SK-N-SH (cell line): ENCODE measurements at regions not wholly inside any gene's neighbourhood (a gene's known extent, or its start where the extent isn't known, plus 50 kb on each side); places are given as distances from the start of the nearest gene placed in this dataset.

Experiments
- CTCF ChIA-PET: fragments of 300-600, 350-600 bp; formaldehyde crosslinking; extraction: SDS; loops from one replicate; lab custom pipeline; 2021; lab: Yijun Ruan, JAX
- POLR2A ChIA-PET: fragments of 350-600 bp; sonication (Branson Sonifier 250); formaldehyde crosslinking; extraction: SDS; loops from one replicate; lab custom pipeline; 2020; ENCODE audit warnings: antibody characterized with exemption, inconsistent platforms; lab: Yijun Ruan, JAX
- DNase-seq: peaks from one replicate; pipeline ENCODE4 v3.0.0; 2012
- H2AFZ ChIP-seq: fragments of 200-600 bp; sonication (generic); 2 replicates; pipeline ENCODE4 v1.8.1; 2016; ENCODE audit warnings: antibody characterized with exemption, mild to moderate bottlenecking, low read depth
- H3F3A ChIP-seq: fragments of 200-600 bp; sonication (generic); replicated peaks from 2 replicates; pipeline ENCODE3; 2016; ENCODE audit warnings: antibody characterized with exemption, mild to moderate bottlenecking; ENCODE audit not compliant: insufficient read depth
- H3K27ac ChIP-seq, 2 experiments: fragments of 200-500 bp in 1 of 2; fragments of 200-600 bp in 1 of 2; sonication (Bioruptor generic) in 1 of 2; sonication (generic), shearing (Covaris generic) in 1 of 2; 2 replicates each; pipeline versions ENCODE4 v1.5.1 to v1.6.1; 2014 to 2016; ENCODE audit warnings: low read depth in 2 of 2, inconsistent platforms in 1 of 2, low read length in 1 of 2, mild to moderate bottlenecking in 1 of 2, mixed read lengths in 1 of 2
- H3K27me3 ChIP-seq: fragments of 200-600 bp; sonication (generic), shearing (Covaris generic); 2 replicates; pipeline ENCODE4 v1.6.1; 2016; ENCODE audit warnings: mixed run types; ENCODE audit not compliant: insufficient read depth
- H3K36me3 ChIP-seq, 2 experiments: fragments of 200-500 bp in 1 of 2; fragments of 200-600 bp in 1 of 2; sonication (Bioruptor generic) in 1 of 2; sonication (generic) in 1 of 2; replicated peaks in 1 of 2; 2 replicates each; pipeline versions ENCODE3 to v1.5.1; 2014 to 2016; ENCODE audit warnings: low read length in 1 of 2, mild to moderate bottlenecking in 1 of 2; ENCODE audit not compliant: insufficient read depth in 2 of 2, control insufficient read depth in 1 of 2
- H3K4me1 ChIP-seq, 2 experiments: fragments of 200-500 bp in 1 of 2; fragments of 200-600 bp in 1 of 2; sonication (Bioruptor generic) in 1 of 2; sonication (generic), shearing (Covaris generic) in 1 of 2; 2 replicates each; pipeline versions ENCODE4 v1.5.1 to v1.6.1; 2014 to 2016; ENCODE audit warnings: low read depth in 1 of 2, low read length in 1 of 2, mixed run types in 1 of 2; ENCODE audit not compliant: insufficient read depth in 2 of 2, control insufficient read depth in 1 of 2
- H3K4me2 ChIP-seq: fragments of 200-600 bp; sonication (generic), shearing (Covaris generic); 2 replicates; pipeline ENCODE4 v1.6.1; 2017; ENCODE audit warnings: mixed run types
- H3K4me3 ChIP-seq, 2 experiments: fragments of 200-500 bp in 1 of 2; fragments of 200-600 bp in 1 of 2; sonication (Bioruptor generic) in 1 of 2; sonication (generic), shearing (Covaris generic) in 1 of 2; 2 replicates each; pipeline versions ENCODE4 v1.5.1 to v1.8.1; 2014 to 2016; ENCODE audit warnings: low read depth in 2 of 2, inconsistent platforms in 1 of 2, low read length in 1 of 2, mild to moderate bottlenecking in 1 of 2, mixed read lengths in 1 of 2, moderate library complexity in 1 of 2
- H3K79me2 ChIP-seq: fragments of 200-600 bp; sonication (generic); 2 replicates; pipeline ENCODE4 v1.8.1; 2017; ENCODE audit warnings: mild to moderate bottlenecking; ENCODE audit not compliant: insufficient read depth
- H3K9ac ChIP-seq: fragments of 200-600 bp; sonication (generic); 2 replicates; pipeline ENCODE4 v1.6.1; 2017; ENCODE audit warnings: mixed run types
- H3K9me2 ChIP-seq: fragments of 200-600 bp; sonication (generic); 2 replicates; pipeline ENCODE4 v1.6.1; 2017; ENCODE audit warnings: mixed run types
- H3K9me3 ChIP-seq: fragments of 200-600 bp; sonication (generic); 2 replicates; pipeline ENCODE4 v1.6.1; 2017; ENCODE audit warnings: mixed run types, mild to moderate bottlenecking, moderate library complexity
- H4K20me1 ChIP-seq: fragments of 200-600 bp; sonication (generic); 2 replicates; pipeline ENCODE4 v1.6.1; 2017; ENCODE audit warnings: mild to moderate bottlenecking, mixed run types; ENCODE audit not compliant: insufficient read depth
- EZH2phosphoT487 ChIP-seq: fragments of 200-600 bp; sonication (generic); IDR thresholded peaks from 2 replicates; pipeline ENCODE4 v1.6.1; 2017; ENCODE audit warnings: low read depth, mixed run types, mild to moderate bottlenecking, antibody characterized with exemption, moderate library complexity, borderline replicate concordance
- FOSL2 ChIP-seq: IDR thresholded peaks from 2 replicates; pipeline ENCODE4 v1.4.0; 2012; ENCODE audit warnings: low read depth, mild to moderate bottlenecking, moderate library complexity, borderline replicate concordance
- MEF2A ChIP-seq: IDR thresholded peaks from 2 replicates; pipeline ENCODE4 v1.4.0; 2012; ENCODE audit warnings: low read depth, borderline replicate concordance
- MXI1 ChIP-seq: IDR thresholded peaks from 2 replicates; pipeline ENCODE4 v1.6.1; 2012; ENCODE audit warnings: mild to moderate bottlenecking, low read depth, low read length, improper control_type of control experiment
- NFIC ChIP-seq: IDR thresholded peaks from 2 replicates; pipeline ENCODE4 v1.4.0; 2012; ENCODE audit warnings: borderline replicate concordance
- WGBS: methylation state at CpG from one replicate; pipeline ENCODE4 v1.1.6; 2017; ENCODE audit warnings: low lambda C conversion rate; 5-methylcytosine and 5-hydroxymethylcytosine counted together
- TF ChIP-seq, protein P1 (sequence below): fragments of 200-600 bp; sonication (generic); IDR thresholded peaks from 2 replicates; pipeline ENCODE4 v1.6.1; 2017; ENCODE audit warnings: antibody characterized with exemption, mild to moderate bottlenecking, moderate library complexity
- TF ChIP-seq, protein P2 (sequence below): IDR thresholded peaks from 2 replicates; pipeline ENCODE4 v1.6.1; 2012; ENCODE audit warnings: mild to moderate bottlenecking, low read depth, low read length, moderate library complexity
- TF ChIP-seq, protein P3 (sequence below): IDR thresholded peaks from 2 replicates; pipeline ENCODE4; 2012
- TF ChIP-seq, protein P4 (sequence below): fragments of 150-350 bp; IDR thresholded peaks from 2 replicates; pipeline ENCODE4 v1.6.1; 2016; ENCODE audit warnings: mild to moderate bottlenecking, low read depth, low read length

DNA sequence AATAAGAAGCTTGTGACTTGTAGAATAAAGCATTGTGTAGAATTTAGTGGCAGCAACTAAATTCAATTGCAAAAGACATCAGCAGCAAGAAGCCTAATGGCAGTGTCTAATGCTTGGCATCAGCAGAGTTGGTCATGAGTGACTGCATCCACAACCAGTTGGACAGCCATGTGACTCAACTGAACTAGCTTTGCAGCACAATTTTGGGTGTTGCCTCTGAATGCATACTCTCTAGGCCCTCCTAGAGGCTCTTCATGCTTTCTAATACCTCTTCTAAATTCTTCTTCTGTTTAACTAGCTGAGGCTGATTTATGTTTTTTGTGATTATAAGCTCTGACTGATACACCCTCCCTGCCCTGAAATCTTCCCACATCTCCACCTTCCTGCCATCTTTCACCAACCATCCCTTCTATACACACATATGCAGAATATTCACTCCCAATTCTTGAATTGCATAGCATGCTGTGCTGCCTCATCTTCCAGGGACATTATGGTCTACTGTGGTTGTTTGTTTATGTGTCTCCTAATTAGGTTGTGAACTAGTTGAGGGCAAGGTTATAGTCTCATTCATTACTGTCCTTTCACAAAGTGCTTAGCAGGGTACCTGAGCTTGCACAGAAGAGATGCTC is 266.7 kb upstream of the GJB5 start (continued):
- no peak for TF ChIP-seq FOSL2
- TF ChIP-seq, all 33 proteins: peak for 0

DNA sequence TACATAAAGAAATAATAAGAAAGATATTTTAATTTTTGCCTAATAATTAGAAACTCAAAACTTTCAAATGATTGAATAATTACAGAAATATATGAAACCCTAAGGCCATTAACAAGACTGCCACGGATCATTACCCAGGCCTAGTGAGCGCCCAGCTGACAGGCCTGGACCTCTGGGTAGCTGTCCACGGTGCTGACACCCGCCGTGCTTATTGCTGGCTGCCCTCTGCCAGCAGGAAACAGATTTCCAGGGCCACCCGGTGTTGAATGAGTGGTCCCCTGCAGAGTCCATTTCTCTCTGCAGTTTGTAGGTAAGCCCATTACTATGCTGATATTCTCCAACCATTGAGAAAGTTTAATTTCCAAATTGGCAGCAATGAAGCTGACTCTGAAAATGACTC is 254.4 kb upstream of the GJB5 start:
- POLR2A ChIA-PET: no interaction called here
- TF ChIP-seq, protein P1, sequence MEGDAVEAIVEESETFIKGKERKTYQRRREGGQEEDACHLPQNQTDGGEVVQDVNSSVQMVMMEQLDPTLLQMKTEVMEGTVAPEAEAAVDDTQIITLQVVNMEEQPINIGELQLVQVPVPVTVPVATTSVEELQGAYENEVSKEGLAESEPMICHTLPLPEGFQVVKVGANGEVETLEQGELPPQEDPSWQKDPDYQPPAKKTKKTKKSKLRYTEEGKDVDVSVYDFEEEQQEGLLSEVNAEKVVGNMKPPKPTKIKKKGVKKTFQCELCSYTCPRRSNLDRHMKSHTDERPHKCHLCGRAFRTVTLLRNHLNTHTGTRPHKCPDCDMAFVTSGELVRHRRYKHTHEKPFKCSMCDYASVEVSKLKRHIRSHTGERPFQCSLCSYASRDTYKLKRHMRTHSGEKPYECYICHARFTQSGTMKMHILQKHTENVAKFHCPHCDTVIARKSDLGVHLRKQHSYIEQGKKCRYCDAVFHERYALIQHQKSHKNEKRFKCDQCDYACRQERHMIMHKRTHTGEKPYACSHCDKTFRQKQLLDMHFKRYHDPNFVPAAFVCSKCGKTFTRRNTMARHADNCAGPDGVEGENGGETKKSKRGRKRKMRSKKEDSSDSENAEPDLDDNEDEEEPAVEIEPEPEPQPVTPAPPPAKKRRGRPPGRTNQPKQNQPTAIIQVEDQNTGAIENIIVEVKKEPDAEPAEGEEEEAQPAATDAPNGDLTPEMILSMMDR: no peak
- TF ChIP-seq, protein P2, sequence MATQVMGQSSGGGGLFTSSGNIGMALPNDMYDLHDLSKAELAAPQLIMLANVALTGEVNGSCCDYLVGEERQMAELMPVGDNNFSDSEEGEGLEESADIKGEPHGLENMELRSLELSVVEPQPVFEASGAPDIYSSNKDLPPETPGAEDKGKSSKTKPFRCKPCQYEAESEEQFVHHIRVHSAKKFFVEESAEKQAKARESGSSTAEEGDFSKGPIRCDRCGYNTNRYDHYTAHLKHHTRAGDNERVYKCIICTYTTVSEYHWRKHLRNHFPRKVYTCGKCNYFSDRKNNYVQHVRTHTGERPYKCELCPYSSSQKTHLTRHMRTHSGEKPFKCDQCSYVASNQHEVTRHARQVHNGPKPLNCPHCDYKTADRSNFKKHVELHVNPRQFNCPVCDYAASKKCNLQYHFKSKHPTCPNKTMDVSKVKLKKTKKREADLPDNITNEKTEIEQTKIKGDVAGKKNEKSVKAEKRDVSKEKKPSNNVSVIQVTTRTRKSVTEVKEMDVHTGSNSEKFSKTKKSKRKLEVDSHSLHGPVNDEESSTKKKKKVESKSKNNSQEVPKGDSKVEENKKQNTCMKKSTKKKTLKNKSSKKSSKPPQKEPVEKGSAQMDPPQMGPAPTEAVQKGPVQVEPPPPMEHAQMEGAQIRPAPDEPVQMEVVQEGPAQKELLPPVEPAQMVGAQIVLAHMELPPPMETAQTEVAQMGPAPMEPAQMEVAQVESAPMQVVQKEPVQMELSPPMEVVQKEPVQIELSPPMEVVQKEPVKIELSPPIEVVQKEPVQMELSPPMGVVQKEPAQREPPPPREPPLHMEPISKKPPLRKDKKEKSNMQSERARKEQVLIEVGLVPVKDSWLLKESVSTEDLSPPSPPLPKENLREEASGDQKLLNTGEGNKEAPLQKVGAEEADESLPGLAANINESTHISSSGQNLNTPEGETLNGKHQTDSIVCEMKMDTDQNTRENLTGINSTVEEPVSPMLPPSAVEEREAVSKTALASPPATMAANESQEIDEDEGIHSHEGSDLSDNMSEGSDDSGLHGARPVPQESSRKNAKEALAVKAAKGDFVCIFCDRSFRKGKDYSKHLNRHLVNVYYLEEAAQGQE: peak; percentile 81
- WGBS: 22% methylated on average over 6 of the region's 6 CpGs

DNA sequence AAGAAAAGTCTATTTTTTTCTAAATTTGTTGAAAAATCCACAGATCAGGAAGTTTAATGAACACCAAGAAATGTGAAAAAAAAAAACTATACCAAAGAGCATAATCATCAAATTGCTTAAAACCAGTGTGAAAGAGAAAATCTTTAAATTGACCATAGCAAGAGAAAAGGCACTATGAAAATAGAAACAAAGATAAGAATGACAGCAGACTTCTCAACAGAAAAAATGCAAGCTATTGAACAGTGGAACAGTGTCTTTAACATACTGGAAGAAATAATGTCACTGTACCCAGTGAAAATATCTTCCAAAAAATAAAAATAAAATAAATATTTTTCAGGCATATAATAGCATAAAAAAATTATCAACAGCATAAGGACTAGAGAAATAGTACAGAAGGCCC is 243.0 kb upstream of the GJB5 start:
- H4K20me1 ChIP-seq: no peaks in the 10 kb centered on the region
- peaks cover 3% of the 10 kb centered on the region for H3F3A ChIP-seq
- H3K36me3 ChIP-seq: no peaks in the 10 kb centered on the region
- no peak overlapping the region for H3K9ac ChIP-seq
- no peaks in the 10 kb centered on the region for H3K4me1 ChIP-seq
- ChIA-PET POLR2A (no interaction called here), CTCF (interaction anchor here (0.7 kb wide), 3 partner anchors 26 to 881 kb away, joined by 3 read pairs; no protein-coding TSS in a partner anchor)
- H3K4me2 ChIP-seq: no peak overlapping the region
- H3K9me2 ChIP-seq: no peaks in the 10 kb centered on the region
- DNase-seq: no peak
- H3K27me3 ChIP-seq: no peaks in the 10 kb centered on the region
- H3K27ac ChIP-seq: no peak overlapping the region
- H3K79me2 ChIP-seq: no peaks in the 10 kb centered on the region
- no peak overlapping the region for H3K4me3 ChIP-seq
- no peak overlapping the region for H2AFZ ChIP-seq
- H3K9me3 ChIP-seq: peaks cover 10% of the 10 kb centered on the region; the same call in 1 of the 2 replicates
- TF ChIP-seq EZH2phosphoT487: no peak
- TF ChIP-seq, protein P2: no peak
- no peak for TF ChIP-seq MEF2A
- TF ChIP-seq NFIC: no peak
- no peak for TF ChIP-seq MXI1
- TF ChIP-seq, protein P3, sequence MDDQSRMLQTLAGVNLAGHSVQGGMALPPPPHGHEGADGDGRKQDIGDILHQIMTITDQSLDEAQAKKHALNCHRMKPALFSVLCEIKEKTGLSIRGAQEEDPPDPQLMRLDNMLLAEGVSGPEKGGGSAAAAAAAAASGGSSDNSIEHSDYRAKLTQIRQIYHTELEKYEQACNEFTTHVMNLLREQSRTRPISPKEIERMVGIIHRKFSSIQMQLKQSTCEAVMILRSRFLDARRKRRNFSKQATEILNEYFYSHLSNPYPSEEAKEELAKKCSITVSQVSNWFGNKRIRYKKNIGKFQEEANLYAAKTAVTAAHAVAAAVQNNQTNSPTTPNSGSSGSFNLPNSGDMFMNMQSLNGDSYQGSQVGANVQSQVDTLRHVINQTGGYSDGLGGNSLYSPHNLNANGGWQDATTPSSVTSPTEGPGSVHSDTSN: no peak
- TF ChIP-seq, protein P4, sequence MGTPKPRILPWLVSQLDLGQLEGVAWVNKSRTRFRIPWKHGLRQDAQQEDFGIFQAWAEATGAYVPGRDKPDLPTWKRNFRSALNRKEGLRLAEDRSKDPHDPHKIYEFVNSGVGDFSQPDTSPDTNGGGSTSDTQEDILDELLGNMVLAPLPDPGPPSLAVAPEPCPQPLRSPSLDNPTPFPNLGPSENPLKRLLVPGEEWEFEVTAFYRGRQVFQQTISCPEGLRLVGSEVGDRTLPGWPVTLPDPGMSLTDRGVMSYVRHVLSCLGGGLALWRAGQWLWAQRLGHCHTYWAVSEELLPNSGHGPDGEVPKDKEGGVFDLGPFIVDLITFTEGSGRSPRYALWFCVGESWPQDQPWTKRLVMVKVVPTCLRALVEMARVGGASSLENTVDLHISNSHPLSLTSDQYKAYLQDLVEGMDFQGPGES: no peak

More for the DNA sequence above, 254.4 kb upstream of the GJB5 start:
- Histone ChIP-seq H3K9ac (no peak overlapping the region), H3F3A (no peaks in the 10 kb centered on the region), H2AFZ (no peak overlapping the region), H3K9me3 (no peaks in the 10 kb centered on the region), H3K27me3 (no peaks in the 10 kb centered on the region), H3K27ac (no peak overlapping the region), H3K4me2 (no peak overlapping the region), H3K4me1 (no peaks in the 10 kb centered on the region), H3K36me3 (no peaks in the 10 kb centered on the region), H4K20me1 (no peaks in the 10 kb centered on the region), H3K79me2 (no peaks in the 10 kb centered on the region), H3K9me2 (no peaks in the 10 kb centered on the region), H3K4me3 (no peak overlapping the region)
- DNase-seq: no peak
- CTCF ChIA-PET: no interaction called here
